ENCODE measurements at regions not wholly inside any gene's neighbourhood (a gene's known extent, or its start where the extent isn't known, plus 50 kb on each side); places are given as distances from the start of the nearest gene placed in this dataset.
"Not testable (repeated sequence)": the region's sequence is repeated elsewhere in the genome, so short reads cannot be mapped to it uniquely, and the experiment has no call there.

DNA sequence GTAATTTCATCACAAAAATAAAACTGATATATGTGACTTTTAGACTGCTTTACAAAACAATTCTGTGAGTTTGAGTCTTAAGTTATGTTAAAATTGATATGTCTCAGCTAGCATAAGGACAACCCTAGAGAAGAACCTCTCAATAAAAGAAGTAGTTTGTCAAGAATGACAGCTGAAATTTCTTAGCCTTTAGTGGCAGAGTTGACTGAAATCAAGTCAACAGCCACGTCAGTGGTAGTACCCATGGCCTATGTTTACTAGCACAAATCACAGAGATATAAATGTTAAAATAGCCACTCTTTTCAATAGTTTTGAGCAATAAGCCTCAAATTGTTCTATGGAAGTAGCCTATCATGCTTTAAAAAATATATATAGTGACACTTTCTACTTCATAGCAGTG, 138.9 kb upstream of the FERD3L start:
- Histone ChIP-seq H3K9me1 (ENCODE audit: control insufficient read depth, extremely low read depth, insufficient read depth, low read length) (no peaks in the 10 kb centered on the region), H3K4me2 (ENCODE audit: control insufficient read depth, extremely low read depth, insufficient read depth, low read depth, low read length) (no peak overlapping the region)

DNA sequence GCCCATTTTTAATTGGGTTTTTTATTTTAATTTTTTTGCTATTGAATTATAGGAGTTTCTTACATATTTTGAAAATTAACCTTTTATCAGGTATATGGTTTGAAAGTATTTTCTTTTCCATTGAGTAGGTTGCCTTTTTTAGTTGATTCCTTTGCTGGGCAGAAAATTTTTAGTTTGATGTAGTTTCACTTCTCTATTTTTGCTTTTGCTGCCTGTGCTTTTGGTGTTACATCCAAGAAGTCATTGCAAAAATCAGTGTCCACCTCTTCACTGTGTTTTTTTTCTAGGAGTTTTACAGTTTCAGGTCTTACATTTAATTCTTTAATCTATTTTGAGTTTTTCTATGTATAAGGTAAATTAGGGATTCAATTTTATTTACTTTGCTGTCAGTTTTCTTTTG, 129.8 kb upstream of the FERD3L start:
- Histone ChIP-seq H3K27ac (ENCODE audit: control insufficient read depth, insufficient read depth, low read length) (no peak overlapping the region), H3K4me1 (ENCODE audit: control insufficient read depth, extremely low read depth, insufficient read depth, low read length) (no peaks in the 10 kb centered on the region), H3K4me3 (ENCODE audit: control insufficient read depth in 2 of 3, extremely low read depth in 1 of 3, insufficient read depth in 2 of 3, low read depth in 1 of 3, low read length in 3 of 3) (no peak overlapping the region), H3K27me3 (ENCODE audit: control insufficient read depth, extremely low read depth, insufficient read depth, low read length) (no peaks in the 10 kb centered on the region), H2AFZ (ENCODE audit: control insufficient read depth, low read length) (no peak overlapping the region), H4K20me1 (ENCODE audit: control insufficient read depth, extremely low read depth, insufficient read depth, low read length) (no peaks in the 10 kb centered on the region), H3K9ac (ENCODE audit: control insufficient read depth, extremely low read depth, insufficient read depth, low read length) (no peak overlapping the region), H3K9me1 (ENCODE audit: control insufficient read depth, extremely low read depth, insufficient read depth, low read length) (no peaks in the 10 kb centered on the region), H3K4me2 (ENCODE audit: control insufficient read depth, extremely low read depth, insufficient read depth, low read depth, low read length) (no peak overlapping the region), H3K79me2 (ENCODE audit: control insufficient read depth, insufficient read depth, low read length) (no peaks in the 10 kb centered on the region), H3K9me3 (ENCODE audit: control insufficient read depth, low read depth, low read length) (no peaks in the 10 kb centered on the region), H3K36me3 (ENCODE audit: control insufficient read depth in 2 of 2, extremely low read depth in 1 of 2, insufficient read depth in 2 of 2, low read length in 2 of 2) (no peaks in the 10 kb centered on the region)
- TF ChIP-seq EZH2 (IDR thresholded peaks at IDR 0.05; ENCODE audit: low read length), result no peak
- TF ChIP-seq, protein P1, sequence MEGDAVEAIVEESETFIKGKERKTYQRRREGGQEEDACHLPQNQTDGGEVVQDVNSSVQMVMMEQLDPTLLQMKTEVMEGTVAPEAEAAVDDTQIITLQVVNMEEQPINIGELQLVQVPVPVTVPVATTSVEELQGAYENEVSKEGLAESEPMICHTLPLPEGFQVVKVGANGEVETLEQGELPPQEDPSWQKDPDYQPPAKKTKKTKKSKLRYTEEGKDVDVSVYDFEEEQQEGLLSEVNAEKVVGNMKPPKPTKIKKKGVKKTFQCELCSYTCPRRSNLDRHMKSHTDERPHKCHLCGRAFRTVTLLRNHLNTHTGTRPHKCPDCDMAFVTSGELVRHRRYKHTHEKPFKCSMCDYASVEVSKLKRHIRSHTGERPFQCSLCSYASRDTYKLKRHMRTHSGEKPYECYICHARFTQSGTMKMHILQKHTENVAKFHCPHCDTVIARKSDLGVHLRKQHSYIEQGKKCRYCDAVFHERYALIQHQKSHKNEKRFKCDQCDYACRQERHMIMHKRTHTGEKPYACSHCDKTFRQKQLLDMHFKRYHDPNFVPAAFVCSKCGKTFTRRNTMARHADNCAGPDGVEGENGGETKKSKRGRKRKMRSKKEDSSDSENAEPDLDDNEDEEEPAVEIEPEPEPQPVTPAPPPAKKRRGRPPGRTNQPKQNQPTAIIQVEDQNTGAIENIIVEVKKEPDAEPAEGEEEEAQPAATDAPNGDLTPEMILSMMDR (optimal IDR thresholded peaks at IDR 0.05 in 1 of 3, IDR thresholded peaks at IDR 0.05 in 1 of 3, conservative IDR thresholded peaks at IDR 0.05 in 1 of 3; ENCODE audit: extremely low read depth in 1 of 3, insufficient read depth in 2 of 3, low read length in 3 of 3), result no peak
- dilution Hi-C loops (cut with MboI; ENCODE audit: extremely low pct_ligation_motif_present, low sequenced_read_pairs), result no loop called here
- DNase-seq (ENCODE audit: low read depth, low spot score) (no peak), FAIRE-seq (no peak)

More for the DNA sequence above, 138.9 kb upstream of the FERD3L start:
- no peak overlapping the region for H3K27ac ChIP-seq (ENCODE audit: control insufficient read depth, insufficient read depth, low read length)
- no peak for DNase-seq (ENCODE audit: low read depth, low spot score)
- TF ChIP-seq, protein P1 (optimal IDR thresholded peaks at IDR 0.05 in 1 of 3, IDR thresholded peaks at IDR 0.05 in 1 of 3, conservative IDR thresholded peaks at IDR 0.05 in 1 of 3; ENCODE audit: extremely low read depth in 1 of 3, insufficient read depth in 2 of 3, low read length in 3 of 3), result no peak
- TF ChIP-seq EZH2 (IDR thresholded peaks at IDR 0.05; ENCODE audit: low read length), result no peak
- no peak for FAIRE-seq
- no peaks in the 10 kb centered on the region for H4K20me1 ChIP-seq (ENCODE audit: control insufficient read depth, extremely low read depth, insufficient read depth, low read length)
- H3K79me2 ChIP-seq (ENCODE audit: control insufficient read depth, insufficient read depth, low read length), result no peaks in the 10 kb centered on the region
- no peaks in the 10 kb centered on the region for H3K9me3 ChIP-seq (ENCODE audit: control insufficient read depth, low read depth, low read length)
- H3K4me1 ChIP-seq (ENCODE audit: control insufficient read depth, extremely low read depth, insufficient read depth, low read length), result no peaks in the 10 kb centered on the region
- H3K4me3 ChIP-seq (ENCODE audit: control insufficient read depth in 2 of 3, extremely low read depth in 1 of 3, insufficient read depth in 2 of 3, low read depth in 1 of 3, low read length in 3 of 3), result no peak overlapping the region
- no peaks in the 10 kb centered on the region for H3K36me3 ChIP-seq (ENCODE audit: control insufficient read depth in 2 of 2, extremely low read depth in 1 of 2, insufficient read depth in 2 of 2, low read length in 2 of 2)
- H3K27me3 ChIP-seq (ENCODE audit: control insufficient read depth, extremely low read depth, insufficient read depth, low read length), result no peaks in the 10 kb centered on the region
- H2AFZ ChIP-seq (ENCODE audit: control insufficient read depth, low read length), result no peak overlapping the region
- no peak overlapping the region for H3K9ac ChIP-seq (ENCODE audit: control insufficient read depth, extremely low read depth, insufficient read depth, low read length)
- dilution Hi-C loops (cut with MboI; ENCODE audit: extremely low pct_ligation_motif_present, low sequenced_read_pairs), result no loop called here

DNA sequence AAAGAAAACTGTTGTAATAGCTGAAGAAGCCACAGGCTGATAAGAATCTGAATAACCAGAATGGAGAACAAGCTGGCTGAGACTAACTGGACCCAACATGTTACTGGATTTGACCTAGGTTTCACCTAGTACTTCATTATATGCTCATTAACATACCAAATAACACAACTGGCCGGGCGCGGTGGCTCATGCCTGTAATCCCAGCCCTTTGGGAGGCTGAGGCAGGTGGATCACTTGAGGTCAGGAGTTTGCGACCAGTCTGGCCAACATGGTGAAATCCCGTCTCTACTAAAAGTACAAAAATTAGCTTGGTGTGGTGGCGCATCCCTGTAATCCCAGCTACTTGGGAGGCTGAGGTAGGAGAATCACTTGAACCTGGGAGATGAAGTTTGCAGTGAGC, 127.1 kb upstream of the FERD3L start:
- H2AFZ ChIP-seq (ENCODE audit: control insufficient read depth, low read length); H3K4me1 ChIP-seq (ENCODE audit: control insufficient read depth, extremely low read depth, insufficient read depth, low read length); H3K9ac ChIP-seq (ENCODE audit: control insufficient read depth, extremely low read depth, insufficient read depth, low read length); H3K4me3 ChIP-seq (ENCODE audit: control insufficient read depth in 2 of 3, extremely low read depth in 1 of 3, insufficient read depth in 2 of 3, low read depth in 1 of 3, low read length in 3 of 3); H3K79me2 ChIP-seq (ENCODE audit: control insufficient read depth, insufficient read depth, low read length); DNase-seq (ENCODE audit: low read depth, low spot score); dilution Hi-C loops (cut with MboI; ENCODE audit: extremely low pct_ligation_motif_present, low sequenced_read_pairs); H3K4me2 ChIP-seq (ENCODE audit: control insufficient read depth, extremely low read depth, insufficient read depth, low read depth, low read length); H3K27me3 ChIP-seq (ENCODE audit: control insufficient read depth, extremely low read depth, insufficient read depth, low read length); H4K20me1 ChIP-seq (ENCODE audit: control insufficient read depth, extremely low read depth, insufficient read depth, low read length); H3K9me3 ChIP-seq (ENCODE audit: control insufficient read depth, low read depth, low read length); H3K27ac ChIP-seq (ENCODE audit: control insufficient read depth, insufficient read depth, low read length); H3K36me3 ChIP-seq (ENCODE audit: control insufficient read depth in 2 of 2, extremely low read depth in 1 of 2, insufficient read depth in 2 of 2, low read length in 2 of 2); FAIRE-seq; H3K9me1 ChIP-seq (ENCODE audit: control insufficient read depth, extremely low read depth, insufficient read depth, low read length): not testable (repeated sequence)
